Right hindlimb (tissue), 1 donor: ENCODE measurements at regions not wholly inside any gene's neighbourhood (a gene's known extent, or its start where the extent isn't known, plus 50 kb on each side); places are given as distances from the start of the nearest gene placed in this dataset.

Experiments
- DNase-seq: peaks from one replicate; pipeline ENCODE4 v3.0.0-alpha.2; 2018

DNA sequence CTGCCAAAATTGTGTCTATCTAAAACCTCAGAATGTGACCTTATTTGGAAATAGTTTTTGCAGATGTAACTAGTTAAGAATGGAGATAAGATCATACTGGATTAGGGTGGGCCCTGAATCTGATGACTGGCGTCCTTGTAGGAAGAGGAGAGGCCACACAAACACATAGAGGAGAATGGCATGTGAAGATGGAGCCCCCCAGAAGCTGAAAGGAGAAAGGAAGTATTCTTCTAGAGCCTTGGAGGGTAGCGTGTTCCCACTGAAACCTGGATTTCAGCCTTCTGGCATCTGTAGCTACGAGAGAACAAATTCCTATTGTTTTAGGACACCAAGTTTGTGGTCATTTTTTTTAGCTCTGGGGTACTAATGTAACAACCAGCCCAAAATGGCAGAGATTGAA, 423.0 kb upstream of the TPM1 start:
- no peak for DNase-seq

DNA sequence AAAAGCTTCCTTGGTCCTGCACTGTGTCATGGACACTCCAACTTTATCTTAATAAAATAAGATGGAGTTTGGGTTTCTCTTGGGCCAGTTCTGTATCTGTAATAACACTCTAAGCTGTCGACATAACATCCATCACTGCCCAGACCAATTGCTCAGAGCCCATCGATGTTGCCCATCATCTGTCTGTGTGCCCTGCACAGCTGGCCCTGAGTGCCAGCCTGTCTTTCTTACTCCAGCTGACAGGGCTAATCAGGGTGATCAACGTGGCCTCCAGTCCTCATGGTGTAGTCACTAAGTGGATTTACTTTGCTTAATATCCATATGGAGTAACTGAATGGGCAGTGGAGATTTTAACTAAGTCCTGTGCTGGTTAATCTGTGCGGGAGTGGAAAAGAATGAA, 419.8 kb upstream of the TPM1 start:
- DNase-seq, result no peak

DNA sequence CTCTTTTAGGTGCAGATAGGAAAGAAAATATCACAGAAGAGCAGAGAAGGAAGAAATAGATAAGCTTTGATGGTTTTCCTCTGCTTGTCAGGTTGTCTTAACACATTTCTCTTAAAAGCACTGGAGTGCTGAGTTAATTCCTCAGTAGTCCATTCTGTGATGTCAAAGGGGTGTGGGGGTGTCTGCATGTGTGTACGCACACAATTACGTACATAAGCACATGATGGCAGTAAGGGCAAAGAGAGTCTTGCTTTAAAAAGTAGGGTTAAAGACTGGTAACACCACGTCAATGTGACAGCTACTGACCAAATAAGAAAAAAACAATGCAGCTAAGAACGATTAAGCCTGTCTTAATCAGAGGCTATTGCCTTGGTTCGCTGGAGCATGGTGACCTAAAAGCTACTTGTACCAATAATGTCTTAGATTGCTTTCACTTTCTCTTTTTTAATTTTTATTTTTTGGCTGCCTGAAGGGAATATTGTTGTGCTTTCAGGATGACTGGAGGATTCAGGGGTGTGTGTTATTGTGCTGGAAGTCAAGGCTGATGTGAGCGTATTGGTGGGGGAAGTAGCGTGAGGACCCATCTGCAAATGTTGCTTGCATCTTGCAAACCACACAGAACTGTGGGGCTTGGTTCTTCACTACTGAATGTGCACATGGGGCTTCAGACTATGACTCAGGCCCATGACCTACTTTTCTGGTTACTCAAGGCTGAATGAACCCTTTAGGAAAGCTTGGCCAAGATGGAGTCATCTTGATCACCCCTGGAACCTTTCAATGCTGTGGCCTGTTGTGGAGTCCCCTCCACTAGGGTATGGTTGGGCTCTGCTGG, 417.8 kb upstream of the TPM1 start:
- no peak for DNase-seq

- DNase-seq, result peak; percentile 70
Measured at GRCh38 chr15:62625429-62626033, 417.0 kb upstream of the TPM1 start.

DNA sequence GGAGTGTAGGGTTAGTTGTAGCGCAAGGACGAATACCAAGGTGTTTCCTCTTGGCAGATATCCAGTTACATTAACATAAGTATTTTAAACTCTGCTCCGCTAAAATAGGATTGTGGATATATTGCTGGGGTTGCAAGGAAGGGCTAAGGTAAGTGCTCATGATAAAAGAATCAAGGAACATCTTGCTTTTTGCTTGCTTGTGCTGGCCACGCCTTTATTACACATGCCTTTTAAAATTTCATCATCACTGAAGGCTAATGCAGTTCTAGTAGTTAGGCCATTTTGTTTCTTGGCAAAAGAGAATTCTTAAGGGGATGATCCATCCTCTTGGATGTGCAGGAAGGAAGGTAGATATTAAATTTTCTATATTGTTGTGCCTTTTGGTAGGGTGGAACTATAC, 415.6 kb upstream of the TPM1 start:
- no peak for DNase-seq

GRCh38 chr15:62631076-62631724, 411.3 kb upstream of the TPM1 start:
- DNase-seq, result no peak

DNA sequence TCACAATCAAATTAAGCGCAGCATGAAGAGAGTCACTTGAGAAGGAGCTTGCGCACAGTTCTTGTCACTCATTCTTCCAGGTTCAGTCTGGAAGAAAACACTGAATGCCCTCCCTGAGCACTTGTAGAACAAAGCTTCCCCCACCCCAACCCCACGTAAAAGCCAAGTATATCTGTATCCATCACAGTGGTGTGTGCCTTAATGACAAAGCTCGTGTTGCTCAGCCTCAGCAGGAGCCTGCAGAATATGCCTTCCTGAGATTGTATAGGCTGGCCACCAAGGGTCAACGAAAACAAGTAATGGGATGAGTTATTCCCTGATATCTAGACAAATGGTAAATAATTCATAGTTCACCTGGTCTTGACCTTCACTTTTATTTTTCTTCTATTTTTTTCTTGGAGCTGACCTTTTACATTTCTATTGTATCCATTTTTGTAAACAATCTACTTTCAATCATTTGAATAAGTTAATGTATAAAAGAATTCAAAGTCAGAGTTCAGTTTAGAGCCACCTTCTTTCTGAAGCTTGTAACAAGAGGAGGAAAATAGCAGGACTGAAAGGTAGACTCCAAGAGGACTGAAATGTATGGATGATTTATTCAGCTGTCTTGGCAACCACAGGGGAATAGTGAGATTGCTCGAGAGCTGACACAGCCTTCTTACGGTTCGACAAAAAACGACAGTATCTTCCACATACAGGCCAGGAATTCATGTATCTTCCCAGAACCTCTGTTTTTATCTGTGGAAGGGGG, 405.5 kb upstream of the TPM1 start:
- DNase-seq, result no peak

- no peak for DNase-seq
Measured at GRCh38 chr15:62637574-62637897, 405.0 kb upstream of the TPM1 start.

GRCh38 chr15:62637950-62638619, 404.5 kb upstream of the TPM1 start:
- DNase-seq, result no peak

- no peak for DNase-seq
Measured at GRCh38 chr15:62639432-62639831, 403.1 kb upstream of the TPM1 start.

DNA sequence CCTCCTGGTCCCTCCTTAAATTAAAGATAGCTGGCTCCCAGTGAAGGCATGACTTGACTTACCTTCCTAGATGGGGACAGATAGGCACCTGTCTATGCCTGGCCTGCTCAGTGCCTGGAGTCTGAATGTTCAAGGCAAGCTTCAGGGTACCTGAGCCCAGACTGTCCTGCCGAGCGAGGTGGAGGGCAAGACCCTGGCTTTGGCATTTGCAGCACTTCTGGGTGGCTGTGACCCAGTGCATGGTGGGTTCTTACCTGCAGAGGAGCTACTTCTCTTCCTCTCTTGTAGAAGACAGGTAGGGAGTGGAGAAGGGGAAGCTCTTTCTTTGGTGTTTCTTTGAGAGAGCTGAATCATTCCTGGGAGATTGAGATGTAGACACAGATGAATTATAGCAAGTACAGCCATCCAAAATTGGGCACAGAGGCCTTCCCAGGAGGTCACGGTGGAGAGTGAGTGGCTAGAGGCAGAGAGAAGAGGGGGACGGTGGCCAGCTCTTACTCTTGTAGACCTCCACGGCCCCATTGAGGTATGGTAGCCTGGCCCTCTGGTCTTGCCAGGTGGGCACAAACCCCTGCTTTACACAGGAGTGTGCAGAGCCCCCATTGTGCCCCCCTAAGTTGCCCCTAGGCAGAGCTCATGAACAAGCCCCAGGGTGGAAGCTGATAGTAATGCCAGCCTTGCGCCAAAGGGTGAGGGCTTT, 402.5 kb upstream of the TPM1 start:
- no peak for DNase-seq

DNA sequence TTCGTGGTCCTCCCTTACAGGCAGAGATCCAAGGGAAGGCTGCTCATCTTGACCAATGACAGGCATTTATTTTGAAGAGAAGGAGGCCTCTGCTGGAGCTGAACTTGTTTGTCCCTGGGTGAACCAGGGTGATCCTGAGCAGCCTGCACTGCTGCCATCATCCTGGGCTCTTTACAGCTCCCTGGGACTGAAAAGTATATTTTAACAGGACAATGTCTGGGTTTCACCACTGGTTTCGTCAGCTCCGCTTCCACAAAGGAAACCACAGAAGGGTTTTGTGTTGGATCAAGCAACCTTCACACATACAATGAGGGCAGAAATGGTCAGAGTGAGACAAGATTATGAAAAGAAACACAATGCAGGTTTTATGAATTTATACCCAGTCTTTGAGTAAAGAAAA, 400.7 kb upstream of the TPM1 start:
- no peak for DNase-seq

DNA sequence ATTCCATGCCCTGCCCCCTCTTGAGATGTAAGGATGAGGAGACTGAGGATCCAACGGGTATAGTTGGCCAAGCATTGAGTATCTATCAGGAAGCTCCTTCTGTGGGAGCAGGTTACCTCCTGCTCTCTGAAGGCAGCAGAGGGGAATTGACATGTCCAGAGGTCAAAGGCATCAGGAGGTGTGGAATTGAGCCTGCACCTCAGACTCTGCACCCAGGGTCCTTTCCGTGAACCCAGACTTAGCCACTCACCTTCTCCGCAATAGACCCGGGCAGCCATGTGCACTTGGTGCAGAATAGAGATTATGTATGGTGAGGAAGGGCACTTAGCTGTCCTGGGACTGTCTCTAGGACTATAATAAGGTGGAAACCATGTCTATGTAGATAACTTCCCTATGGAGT, 399.0 kb upstream of the TPM1 start:
- no peak for DNase-seq

DNA sequence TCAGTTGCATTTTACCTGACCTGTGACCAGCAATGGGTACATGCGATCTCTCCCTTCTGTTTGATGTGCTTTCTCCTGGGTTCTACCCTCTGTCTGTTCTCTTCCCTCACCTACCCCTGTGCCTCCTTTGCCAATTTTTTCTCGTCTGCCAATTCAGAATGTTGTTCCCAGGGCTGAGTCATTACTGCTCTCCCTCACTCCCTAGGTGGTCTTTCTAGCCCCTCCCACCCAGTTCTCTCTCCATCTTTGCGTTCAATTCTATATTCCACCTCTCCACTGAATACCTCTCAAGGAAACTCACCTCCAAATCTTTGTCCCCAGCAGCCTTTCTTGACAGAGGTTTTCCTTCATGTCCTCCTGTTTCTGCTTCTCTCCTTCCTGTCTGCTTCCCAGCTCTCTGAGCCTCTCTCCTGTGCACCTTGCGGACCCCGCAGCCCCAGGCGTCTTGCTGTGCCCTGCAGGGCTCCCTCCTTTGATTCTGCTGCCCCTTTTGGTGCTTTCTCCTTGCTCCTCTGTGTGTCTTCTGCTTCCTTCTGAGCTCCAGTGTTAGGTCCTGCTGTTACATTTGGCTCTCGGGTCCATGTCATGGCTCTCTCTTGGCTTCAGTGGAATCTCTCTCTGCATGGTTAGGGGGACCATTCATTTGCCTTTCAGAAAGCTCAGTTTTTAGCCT, 398.2 kb upstream of the TPM1 start:
- no peak for DNase-seq

DNA sequence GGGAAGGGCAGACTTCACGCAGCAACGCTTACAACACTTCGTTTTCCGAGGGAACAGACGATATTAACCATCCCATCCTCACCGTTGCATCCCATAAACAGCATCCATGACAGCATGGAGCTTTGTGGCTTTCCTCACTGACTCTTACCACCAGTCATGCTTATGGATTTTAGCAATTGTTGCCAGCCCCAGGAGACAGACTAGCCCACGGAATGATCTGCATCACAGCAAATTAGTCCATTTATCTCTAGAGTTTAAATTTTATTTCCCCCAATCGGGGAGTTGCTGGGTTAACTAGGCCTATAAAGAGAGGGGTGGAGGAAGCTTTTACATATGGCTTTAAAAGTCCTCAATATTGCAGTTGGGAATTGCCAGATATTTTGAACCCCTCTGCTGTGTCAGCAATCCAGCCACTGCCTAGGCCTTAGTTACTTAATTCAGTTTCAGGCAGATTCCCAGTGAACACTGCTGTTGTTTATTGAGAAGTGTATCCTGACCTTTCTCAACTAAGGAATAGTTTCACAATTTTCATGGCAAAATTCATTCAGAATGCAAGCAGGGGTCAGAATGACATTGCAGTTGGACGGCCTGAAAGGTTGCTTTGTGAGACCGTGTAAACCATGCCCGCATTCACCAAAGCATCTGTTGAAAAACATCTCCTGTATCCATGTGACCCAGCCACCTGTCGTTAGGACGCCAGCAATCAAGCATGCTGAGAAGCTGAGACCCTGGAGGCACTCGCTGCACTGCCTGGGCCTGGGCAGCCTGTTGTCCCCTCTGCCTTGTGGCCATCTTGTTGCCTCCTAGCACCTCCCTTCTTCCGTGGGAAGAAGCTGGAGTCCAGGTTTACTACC, 397.4 kb upstream of the TPM1 start:
- DNase-seq, result peak; percentile 79

DNA sequence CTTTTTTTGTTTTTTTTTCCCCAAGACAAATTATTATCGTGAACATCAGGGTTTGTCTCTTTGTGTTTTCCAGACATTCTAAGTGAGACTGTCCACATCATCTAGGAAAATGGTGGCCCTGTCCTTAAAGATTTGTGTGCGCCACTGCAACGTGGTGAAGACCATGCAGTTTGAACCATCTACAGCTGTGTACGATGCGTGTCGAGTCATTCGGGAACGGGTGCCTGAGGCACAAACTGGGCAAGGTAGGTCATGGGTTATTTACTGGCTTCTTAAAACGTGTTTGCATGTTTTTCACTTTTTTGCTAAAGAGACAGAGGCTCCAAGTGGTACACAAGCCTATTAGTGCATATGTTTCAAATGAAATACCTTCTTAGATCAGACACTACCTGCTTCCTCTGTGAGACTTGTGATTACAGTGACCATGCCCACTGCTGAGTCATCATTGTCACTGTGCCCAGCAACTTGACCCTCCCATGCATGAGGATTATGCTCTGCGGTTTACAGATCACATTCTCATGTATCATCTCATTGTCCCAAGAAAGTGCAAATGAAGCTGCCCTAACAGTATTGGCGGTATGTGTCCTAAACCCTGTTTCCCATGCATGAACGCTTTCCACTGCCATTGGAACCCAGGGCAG, 395.2 kb upstream of the TPM1 start:
- peak; percentile 56 for DNase-seq

GRCh38 chr15:62647843-62648505, 394.6 kb upstream of the TPM1 start:
- DNase-seq, result no peak

GRCh38 chr15:62648954-62649353, 393.6 kb upstream of the TPM1 start:
- no peak for DNase-seq

DNA sequence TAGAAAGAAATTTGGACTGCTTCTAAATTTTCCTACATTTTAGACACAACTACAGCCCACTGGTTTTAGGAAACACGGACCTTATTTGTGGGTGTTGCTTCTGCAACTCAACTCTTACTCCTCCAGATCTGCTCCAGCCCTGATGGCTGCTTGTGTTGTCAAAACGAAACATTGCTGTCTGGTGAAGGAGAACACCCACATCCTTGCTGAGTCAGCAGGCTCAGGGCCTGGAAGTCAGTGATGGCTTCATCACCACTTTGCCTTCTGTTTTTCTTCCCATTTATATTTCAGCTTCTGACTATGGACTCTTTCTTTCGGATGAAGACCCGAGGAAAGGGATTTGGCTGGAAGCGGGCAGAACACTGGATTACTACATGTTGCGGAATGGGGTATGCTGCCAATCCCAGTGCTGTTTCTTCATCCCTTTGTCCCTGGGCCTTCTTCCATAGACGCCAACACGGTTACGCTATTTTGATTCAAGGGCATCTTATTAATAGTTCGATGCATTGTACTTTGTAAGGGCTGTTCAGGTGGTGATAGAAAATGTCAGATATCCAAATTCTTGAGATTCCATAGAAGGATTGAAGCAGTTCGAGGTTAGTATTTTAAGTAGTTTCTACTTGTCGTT, 392.6 kb upstream of the TPM1 start:
- DNase-seq, result no peak
